Esophagus mucosa (tissue), 1 donor: ENCODE measurements at regions not wholly inside any gene's neighbourhood (a gene's known extent, or its start where the extent isn't known, plus 50 kb on each side); places are given as distances from the start of the nearest gene placed in this dataset.
A peak's percentile ranks its signal among the peaks of the same experiment; 100 is the strongest.
"Not testable (repeated sequence)": the region's sequence is repeated elsewhere in the genome, so short reads cannot be mapped to it uniquely, and the experiment has no call there.

Source experiments
- ATAC-seq: fragments of 200-7000 bp; cut with Tn5 transposase; one replicate; pipeline ENCODE4 v1.9.1; 2020
- donor health status: DM: yes; HTN: yes; CAD: no.

DNA sequence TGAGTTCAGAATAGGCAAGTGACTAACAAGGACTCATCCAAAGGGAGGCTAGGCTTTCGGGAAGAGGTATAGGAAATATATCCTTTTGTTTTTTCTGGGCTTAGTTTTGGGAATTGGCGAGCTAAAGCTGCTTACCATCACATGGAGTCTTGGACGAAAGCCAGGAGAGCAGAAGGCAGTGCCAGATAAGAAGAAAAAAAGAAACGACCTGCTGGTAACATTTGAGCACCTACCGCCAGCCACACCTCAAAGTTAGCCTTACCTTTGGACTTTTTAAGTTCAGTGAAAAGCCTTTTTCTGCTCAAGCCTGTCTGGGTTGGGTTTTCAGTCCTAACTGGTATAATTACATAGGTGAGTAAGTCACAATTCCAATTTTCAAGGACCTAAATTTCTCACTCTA, 85.1 kb upstream of the LCORL start:
- peak; percentile 76 for ATAC-seq

DNA sequence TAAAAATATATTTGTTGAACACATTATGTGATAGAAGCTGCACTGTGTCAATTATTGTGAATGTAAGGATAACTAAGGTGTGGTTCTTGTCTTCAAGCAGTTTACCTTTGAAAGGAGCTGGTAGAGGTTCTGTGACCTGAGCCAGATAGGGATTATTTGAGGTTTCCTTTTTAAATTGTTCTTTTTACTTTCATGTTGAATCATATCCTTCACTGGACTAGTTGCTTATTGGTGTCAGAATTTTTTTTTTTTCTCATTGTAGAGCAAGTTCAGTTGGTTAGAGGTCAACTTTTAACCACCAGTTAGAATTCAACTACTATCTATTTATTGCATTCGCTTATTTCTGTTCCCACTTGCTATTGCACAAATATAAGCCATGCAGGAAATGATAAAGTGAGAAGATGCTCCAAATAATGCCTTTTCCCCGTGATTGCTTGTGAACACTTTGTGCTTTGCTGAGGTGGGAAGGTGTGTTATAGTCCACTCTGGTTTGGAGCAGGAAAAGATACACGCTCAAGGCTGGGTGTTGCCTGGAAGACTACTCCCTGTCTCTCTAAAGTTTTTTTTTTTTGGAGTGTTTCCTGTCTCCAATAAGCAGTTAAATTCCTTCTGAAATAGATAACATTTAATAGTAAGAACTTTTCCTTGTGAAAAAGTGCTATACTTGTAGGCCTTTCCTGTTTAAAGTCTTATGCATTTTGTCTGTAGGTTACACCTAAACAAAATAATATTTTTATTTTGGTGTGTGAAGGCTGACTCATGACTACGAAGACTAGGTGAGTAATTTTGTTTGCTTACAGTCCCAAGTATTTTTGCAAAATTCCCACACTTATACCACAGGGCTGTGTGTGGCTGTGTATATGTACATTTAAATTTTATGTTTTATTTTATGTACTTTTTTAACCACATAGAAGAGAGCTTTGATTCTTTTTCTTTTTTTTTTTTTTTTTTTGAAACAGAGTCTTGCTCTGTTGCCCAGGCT, 83.8 kb upstream of the LCORL start:
- ATAC-seq: peak; percentile 70

DNA sequence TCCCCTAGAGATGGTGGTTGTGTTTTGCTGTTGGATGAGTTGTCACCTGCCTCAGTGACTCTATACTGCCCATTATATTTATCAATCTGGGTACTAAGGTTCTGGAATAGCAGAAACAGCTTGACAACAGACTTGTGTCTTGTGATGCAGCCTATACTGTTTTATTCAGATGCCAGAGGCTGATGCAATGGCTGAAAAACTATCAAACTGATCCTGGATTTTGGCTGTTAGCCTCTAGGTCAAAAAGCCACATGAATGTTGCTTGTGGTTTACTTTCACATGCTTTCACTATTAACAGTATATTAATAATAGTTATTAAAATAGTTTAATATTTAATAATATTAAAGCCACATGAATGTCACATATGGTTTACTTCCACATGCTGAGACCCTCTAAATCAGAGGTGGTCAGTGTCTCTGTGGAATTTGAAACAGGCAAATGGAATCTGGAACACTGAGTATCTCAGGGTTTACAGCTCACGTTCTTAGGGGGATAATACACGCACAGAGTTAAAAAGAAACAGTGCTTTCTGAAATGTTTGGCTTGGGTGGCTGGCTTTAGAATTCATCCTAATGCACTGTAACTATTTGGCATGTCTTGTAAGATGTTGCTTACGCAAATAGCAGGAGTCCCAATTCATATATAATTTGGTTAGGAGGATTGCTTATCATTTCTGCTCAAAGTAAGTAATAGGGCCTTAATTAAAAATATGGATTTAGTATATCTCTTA, 82.5 kb upstream of the LCORL start:
- no peak for ATAC-seq

GRCh38 chr4:18100657-18101056, 79.1 kb upstream of the LCORL start:
- no peak for ATAC-seq

- ATAC-seq: not testable (repeated sequence)
Observed at GRCh38 chr4:18090447-18090846, 68.9 kb upstream of the LCORL start.

DNA sequence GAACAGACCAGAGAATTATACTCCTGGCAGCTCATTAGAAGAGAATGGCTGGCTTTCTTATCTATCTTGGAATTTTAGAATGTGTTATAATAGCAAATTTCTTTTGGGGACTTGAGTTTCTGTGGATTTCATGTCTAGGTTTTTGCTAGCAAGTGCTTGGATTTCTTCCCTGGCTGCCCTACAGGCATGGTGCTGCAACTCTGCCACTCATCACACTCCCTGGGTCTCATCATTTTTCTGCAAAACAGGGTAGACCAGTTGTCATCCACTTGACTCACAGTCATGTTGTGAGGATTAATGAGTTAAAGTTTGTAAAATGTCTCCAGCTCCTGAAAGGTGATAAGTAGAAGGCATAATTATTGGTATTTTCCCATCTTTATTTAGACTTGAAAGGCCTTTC, 60.7 kb upstream of the LCORL start:
- peak; percentile 96 for ATAC-seq

GRCh38 chr4:18081708-18082107, 60.2 kb upstream of the LCORL start:
- ATAC-seq: peak; percentile 31

DNA sequence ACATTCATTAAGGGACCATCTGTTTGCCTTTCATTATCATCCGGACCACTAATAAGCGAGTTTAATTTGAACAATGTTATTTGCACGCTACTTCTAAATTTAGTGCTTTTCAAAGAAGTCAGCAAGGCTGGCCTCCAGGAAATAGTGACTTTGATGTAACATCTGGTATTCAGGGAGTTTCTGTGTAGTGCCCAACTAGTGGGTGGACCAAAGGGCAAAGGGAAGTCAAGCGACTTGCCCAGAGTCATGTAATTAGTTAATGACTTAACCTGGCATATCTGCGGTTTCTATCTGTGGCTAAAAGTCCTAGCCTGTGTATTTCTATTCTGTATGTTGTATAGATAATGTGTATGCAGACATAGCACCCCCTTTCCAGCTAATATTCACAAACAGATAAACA, 56.3 kb upstream of the LCORL start:
- no peak for ATAC-seq

GRCh38 chr4:18075823-18076433, 54.4 kb upstream of the LCORL start:
- ATAC-seq: peak; percentile 77

- no peak for ATAC-seq
Observed at GRCh38 chr4:18071894-18072293, 50.3 kb upstream of the LCORL start.
